ENCODE measurements at regions not wholly inside any gene's neighbourhood (a gene's known extent, or its start where the extent isn't known, plus 50 kb on each side); places are given as distances from the start of the nearest gene placed in this dataset.

- DNase-seq (ENCODE audit: low read depth): no peak
Measured at GRCh38 chr2:60657673-60658072, 98.4 kb upstream of the PAPOLG start.

- DNase-seq (ENCODE audit: low read depth): no peak
Measured at GRCh38 chr2:60659026-60659425, 97.0 kb upstream of the PAPOLG start.

- DNase-seq (ENCODE audit: low read depth): no peak
Measured at GRCh38 chr2:60661073-60661738, 94.9 kb upstream of the PAPOLG start.

GRCh38 chr2:60662781-60663180 is 93.3 kb upstream of the PAPOLG start:
- DNase-seq (ENCODE audit: low read depth): no peak

- no peak for DNase-seq (ENCODE audit: low read depth)
Measured at GRCh38 chr2:60671966-60672365, 84.1 kb upstream of the PAPOLG start.

GRCh38 chr2:60674524-60675165 is 81.4 kb upstream of the PAPOLG start:
- peak; percentile 87 for DNase-seq (ENCODE audit: low read depth)

- no peak for DNase-seq (ENCODE audit: low read depth)
Measured at GRCh38 chr2:60675301-60675700, 80.8 kb upstream of the PAPOLG start.

- no peak for DNase-seq (ENCODE audit: low read depth)
Measured at GRCh38 chr2:60676706-60677330, 79.2 kb upstream of the PAPOLG start.

- DNase-seq (ENCODE audit: low read depth): no peak
Measured at GRCh38 chr2:60677356-60677755, 78.7 kb upstream of the PAPOLG start.

GRCh38 chr2:60678551-60678950 is 77.5 kb upstream of the PAPOLG start:
- no peak for DNase-seq (ENCODE audit: low read depth)

- no peak for DNase-seq (ENCODE audit: low read depth)
Measured at GRCh38 chr2:60679036-60679780, 76.9 kb upstream of the PAPOLG start.

GRCh38 chr2:60693551-60693950 is 62.5 kb upstream of the PAPOLG start:
- no peak for DNase-seq (ENCODE audit: low read depth)

GRCh38 chr2:60695793-60696192 is 60.3 kb upstream of the PAPOLG start:
- DNase-seq (ENCODE audit: low read depth): no peak

- DNase-seq (ENCODE audit: low read depth): no peak
Measured at GRCh38 chr2:60699617-60700016, 56.5 kb upstream of the PAPOLG start.

GRCh38 chr2:60706021-60706420 is 50.0 kb upstream of the PAPOLG start:
- peak; percentile 85 for DNase-seq (ENCODE audit: low read depth)

All from Daoy (cell line).